CD14-positive monocyte (primary cell): ENCODE measurements at regions not wholly inside any gene's neighbourhood (a gene's known extent, or its start where the extent isn't known, plus 50 kb on each side); places are given as distances from the start of the nearest gene placed in this dataset.

Experiments used
- DNase-seq, 3 donors: peaks; one replicate each; pipeline ENCODE4 v3.0.0-alpha.2; 2011 to 2022
- H2AFZ ChIP-seq: 2 replicates; pipeline ENCODE4 v1.6.0; 2012; ENCODE audit warnings: mild to moderate bottlenecking, low read depth, low read length, inconsistent platforms; ENCODE audit not compliant: insufficient read depth, poor library complexity, severe bottlenecking
- H3K27ac ChIP-seq, 2 donors: 1 replicate in 1 of 2; 2 replicates in 1 of 2; pipeline ENCODE4 v1.5.1; 2012 to 2013; ENCODE audit warnings: low read length in 2 of 2, control low read depth in 1 of 2, inconsistent platforms in 1 of 2, low read depth in 1 of 2, mild to moderate bottlenecking in 1 of 2
- H3K27me3 ChIP-seq, 2 donors: one replicate each; pipeline versions ENCODE4 v1.6.0 to v1.6.1; 2011 to 2013; ENCODE audit warnings: low read length in 2 of 2; ENCODE audit not compliant: control insufficient read depth in 2 of 2, insufficient read depth in 2 of 2
- H3K36me3 ChIP-seq, 2 donors: replicated peaks in 1 of 2; 1 replicate in 1 of 2; 2 replicates in 1 of 2; pipeline versions ENCODE4 v1.5.1 to v1.6.1; 2012 to 2013; ENCODE audit warnings: low read length in 2 of 2, control low read depth in 1 of 2, inconsistent platforms in 1 of 2, mild to moderate bottlenecking in 1 of 2; ENCODE audit not compliant: insufficient read depth in 2 of 2, control insufficient read depth in 1 of 2
- H3K4me1 ChIP-seq, 2 donors: 1 replicate in 1 of 2; 2 replicates in 1 of 2; pipeline versions ENCODE4 v1.5.1 to v1.6.1; 2012 to 2013; ENCODE audit warnings: low read length in 2 of 2, control low read depth in 1 of 2, inconsistent platforms in 1 of 2, mild to moderate bottlenecking in 1 of 2, moderate library complexity in 1 of 2; ENCODE audit not compliant: insufficient read depth in 2 of 2, control insufficient read depth in 1 of 2
- H3K4me2 ChIP-seq: replicated peaks from 2 replicates; pipeline ENCODE3; 2012; ENCODE audit warnings: low read length, moderate library complexity, mild to moderate bottlenecking; ENCODE audit not compliant: poor library complexity, severe bottlenecking; ENCODE audit errors: extremely low read depth
- H3K4me3 ChIP-seq, 3 experiments: fragments of 200-600 bp in 1 of 3; sonication (generic) in 1 of 3; replicated peaks in 1 of 3; 1 replicate in 2 of 3; 2 replicates in 1 of 3; pipeline ENCODE4 v1.5.1; 2011 to 2013; ENCODE audit warnings: low read length in 3 of 3, mild to moderate bottlenecking in 3 of 3, control low read depth in 2 of 3, low read depth in 2 of 3, inconsistent platforms in 1 of 3, moderate library complexity in 1 of 3
- H3K79me2 ChIP-seq: 2 replicates; pipeline ENCODE4 v1.6.0; 2012; ENCODE audit warnings: mild to moderate bottlenecking, control low read depth, inconsistent platforms, low read length, moderate library complexity; ENCODE audit not compliant: insufficient read depth
- H3K9ac ChIP-seq: 2 replicates; pipeline ENCODE4 v1.6.0; 2017; ENCODE audit warnings: low read length, mild to moderate bottlenecking; ENCODE audit not compliant: insufficient read depth, poor library complexity, severe bottlenecking
- H3K9me3 ChIP-seq, 2 donors: replicated peaks in 1 of 2; 1 replicate in 1 of 2; 2 replicates in 1 of 2; pipeline versions ENCODE4 v1.5.1 to v1.6.1; 2012 to 2013; ENCODE audit warnings: low read length in 2 of 2, control low read depth in 1 of 2; ENCODE audit not compliant: control insufficient read depth in 1 of 2, insufficient read depth in 1 of 2
- H4K20me1 ChIP-seq: 2 replicates; pipeline ENCODE4 v1.6.0; 2012; ENCODE audit warnings: mild to moderate bottlenecking, low read length, control low read depth, moderate library complexity; ENCODE audit not compliant: insufficient read depth
- H3K27ac Mint-ChIP-seq, 7 donors: one replicate each; pipeline ENCODE4 v1.8.0; 2020; ENCODE audit warnings: mild to moderate bottlenecking in 7 of 7, mixed read lengths in 7 of 7, moderate library complexity in 6 of 7, inconsistent platforms in 2 of 7
- H3K27me3 Mint-ChIP-seq, 3 donors: one replicate each; pipeline ENCODE4 v1.8.0; 2021 to 2022; ENCODE audit warnings: low read depth in 3 of 3, mild to moderate bottlenecking in 3 of 3, mixed read lengths in 3 of 3, moderate library complexity in 3 of 3, inconsistent platforms in 1 of 3
- H3K36me3 Mint-ChIP-seq, 2 donors: one replicate each; pipeline ENCODE4 v1.8.0; 2020; ENCODE audit warnings: mixed read lengths in 2 of 2, inconsistent platforms in 1 of 2, mild to moderate bottlenecking in 1 of 2
- H3K4me1 Mint-ChIP-seq: one replicate; pipeline ENCODE4 v1.8.0; 2020; ENCODE audit warnings: mild to moderate bottlenecking, mixed read lengths
- H3K4me3 Mint-ChIP-seq, 2 donors: one replicate each; pipeline ENCODE4 v1.8.0; 2020; ENCODE audit warnings: mild to moderate bottlenecking in 2 of 2, mixed read lengths in 2 of 2, moderate library complexity in 1 of 2
- H3K9me3 Mint-ChIP-seq, 7 donors: one replicate each; pipeline ENCODE4 v1.8.0; 2020 to 2022; ENCODE audit warnings: mixed read lengths in 7 of 7, mild to moderate bottlenecking in 6 of 7, moderate library complexity in 6 of 7, inconsistent platforms in 2 of 7
- WGBS: methylation state at CpG from one replicate; pipeline ENCODE4 v1.1.5; 2013; ENCODE audit warnings: missing lambda C conversion rate; ENCODE audit not compliant: insufficient coverage; 5-methylcytosine and 5-hydroxymethylcytosine counted together
- intact Hi-C, 2 donors: fragments of 100-400 bp; cut with micrococcal nuclease; formaldehyde crosslinking; loops; one replicate each; pipeline versions ENCODE4 v1.15.0 to v1.15.1; 2023
- TF ChIP-seq, protein P1 (sequence below): fragments of 200-600 bp; IDR thresholded peaks from one replicate; pipeline ENCODE4 v1.8.0; 2022; ENCODE audit warnings: antibody characterized with exemption, mild to moderate bottlenecking

DNA sequence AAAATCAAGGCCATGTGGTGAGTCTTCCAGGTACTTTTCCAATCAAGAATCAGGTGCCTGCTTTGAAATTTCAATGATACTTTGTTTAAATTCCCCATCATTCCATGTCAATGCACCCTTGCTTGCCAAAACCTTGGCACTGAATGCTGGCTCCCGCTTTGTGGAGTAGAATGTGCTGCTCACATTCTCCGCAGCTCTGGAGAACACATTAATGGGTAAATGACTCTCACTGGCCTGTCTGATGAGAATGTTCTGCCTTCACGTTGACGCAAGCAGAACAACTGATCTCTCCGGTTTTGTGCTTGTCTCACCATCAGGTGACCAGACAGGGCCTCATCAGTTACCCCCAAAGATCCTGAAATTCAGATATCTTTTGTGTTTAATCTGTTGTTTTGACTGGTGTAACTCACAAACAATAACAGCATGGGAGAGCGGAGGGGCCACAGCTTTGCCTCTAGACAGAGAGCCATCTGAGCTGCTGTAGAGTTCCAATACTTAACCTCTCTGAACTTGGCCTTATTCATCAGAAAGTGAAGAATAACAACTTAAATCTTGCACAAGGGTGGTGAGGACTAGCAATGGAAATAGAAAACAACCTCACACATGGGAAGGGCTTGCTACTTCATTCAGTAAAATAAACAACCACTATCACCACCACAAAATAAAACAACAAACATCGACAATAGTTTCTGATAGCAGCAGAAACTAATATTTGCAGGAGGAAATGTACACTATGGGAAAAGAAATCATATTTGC, 276.9 kb upstream of the IGFBP3 start:
- Histone ChIP-seq H3K4me1 (no peaks in the 10 kb centered on the region), H3K9me3 (no peaks in the 10 kb centered on the region), H3K27ac (no peak overlapping the region), H3K4me2 (no peak overlapping the region), H3K79me2 (no peaks in the 10 kb centered on the region), H3K27me3 (no peaks in the 10 kb centered on the region), H3K9ac (no peak overlapping the region), H3K4me3 (no peak overlapping the region), H4K20me1 (no peaks in the 10 kb centered on the region), H3K36me3 (no peaks in the 10 kb centered on the region), H2AFZ (no peak overlapping the region)
- Mint-ChIP-seq H3K4me3 (no peak overlapping the region), H3K4me1 (no peaks in the 10 kb centered on the region), H3K36me3 (no peaks in the 10 kb centered on the region), H3K27me3 (peaks cover 0 to 2% (median 2%) of the 10 kb centered on the region in 3 donors), H3K27ac (no peak overlapping the region), H3K9me3 (peaks cover 0 to 12% (median 2%) of the 10 kb centered on the region in 7 donors)
- TF ChIP-seq, protein P1, sequence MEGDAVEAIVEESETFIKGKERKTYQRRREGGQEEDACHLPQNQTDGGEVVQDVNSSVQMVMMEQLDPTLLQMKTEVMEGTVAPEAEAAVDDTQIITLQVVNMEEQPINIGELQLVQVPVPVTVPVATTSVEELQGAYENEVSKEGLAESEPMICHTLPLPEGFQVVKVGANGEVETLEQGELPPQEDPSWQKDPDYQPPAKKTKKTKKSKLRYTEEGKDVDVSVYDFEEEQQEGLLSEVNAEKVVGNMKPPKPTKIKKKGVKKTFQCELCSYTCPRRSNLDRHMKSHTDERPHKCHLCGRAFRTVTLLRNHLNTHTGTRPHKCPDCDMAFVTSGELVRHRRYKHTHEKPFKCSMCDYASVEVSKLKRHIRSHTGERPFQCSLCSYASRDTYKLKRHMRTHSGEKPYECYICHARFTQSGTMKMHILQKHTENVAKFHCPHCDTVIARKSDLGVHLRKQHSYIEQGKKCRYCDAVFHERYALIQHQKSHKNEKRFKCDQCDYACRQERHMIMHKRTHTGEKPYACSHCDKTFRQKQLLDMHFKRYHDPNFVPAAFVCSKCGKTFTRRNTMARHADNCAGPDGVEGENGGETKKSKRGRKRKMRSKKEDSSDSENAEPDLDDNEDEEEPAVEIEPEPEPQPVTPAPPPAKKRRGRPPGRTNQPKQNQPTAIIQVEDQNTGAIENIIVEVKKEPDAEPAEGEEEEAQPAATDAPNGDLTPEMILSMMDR: no peak
- 87% methylated on average over 4 of the region's 7 CpGs for WGBS
- intact Hi-C loops: no loop called here
- DNase-seq: no peak

DNA sequence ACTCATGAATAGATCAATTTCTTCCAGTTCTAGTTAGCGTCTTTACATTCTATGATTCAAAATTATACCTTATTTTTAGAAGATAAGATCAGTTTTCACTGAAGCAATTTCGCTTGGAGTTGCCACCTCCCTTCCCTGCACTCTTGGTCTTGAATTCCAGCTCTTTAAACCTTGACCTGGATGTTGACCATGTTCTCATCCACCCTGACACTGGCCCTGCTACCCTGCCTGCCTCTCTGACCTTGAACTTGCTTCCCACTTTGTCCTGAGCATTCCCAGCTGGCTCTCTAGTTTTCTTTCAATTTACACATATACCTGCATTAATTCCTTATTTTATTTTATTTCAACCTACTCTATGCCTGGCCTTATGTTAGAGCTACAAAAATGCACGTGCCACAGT, 274.9 kb upstream of the IGFBP3 start:
- H3K4me2 ChIP-seq: no peak overlapping the region
- no peaks in the 10 kb centered on the region for H3K27me3 ChIP-seq
- no peaks in the 10 kb centered on the region for H3K36me3 ChIP-seq
- Mint-ChIP-seq H3K27ac (no peak overlapping the region), H3K27me3 (peaks cover 0 to 2% (median 2%) of the 10 kb centered on the region in 3 donors), H3K9me3 (peaks cover 0 to 9% (median 2%) of the 10 kb centered on the region in 7 donors), H3K36me3 (no peaks in the 10 kb centered on the region), H3K4me3 (no peak overlapping the region), H3K4me1 (no peaks in the 10 kb centered on the region)
- no peak overlapping the region for H3K9ac ChIP-seq
- TF ChIP-seq, protein P1: no peak
- 77% methylated on average over 2 of the region's 3 CpGs for WGBS
- H2AFZ ChIP-seq: no peak overlapping the region
- no peaks in the 10 kb centered on the region for H3K9me3 ChIP-seq
- intact Hi-C loops: no loop called here
- H4K20me1 ChIP-seq: no peaks in the 10 kb centered on the region
- no peak overlapping the region for H3K27ac ChIP-seq
- no peaks in the 10 kb centered on the region for H3K79me2 ChIP-seq
- H3K4me3 ChIP-seq: no peak overlapping the region
- DNase-seq: no peak
- no peaks in the 10 kb centered on the region for H3K4me1 ChIP-seq
